H1 (cell line): ENCODE measurements at regions not wholly inside any gene's neighbourhood (a gene's known extent, or its start where the extent isn't known, plus 50 kb on each side); places are given as distances from the start of the nearest gene placed in this dataset.
"Not testable (repeated sequence)": the region's sequence is repeated elsewhere in the genome, so short reads cannot be mapped to it uniquely, and the experiment has no call there.

Source experiments
- CTCF ChIA-PET: fragments of 300-600 bp; sonication (Branson Sonifier 250); formaldehyde crosslinking; loops from one replicate; lab custom pipeline; 2021; ENCODE audit not compliant: partially characterized antibody; lab: Charles Lee
- POLR2A ChIA-PET: fragments of 300-600 bp; sonication (Branson Sonifier 250); formaldehyde crosslinking; loops from one replicate; lab custom pipeline; 2021; ENCODE audit warnings: inconsistent platforms; ENCODE audit not compliant: partially characterized antibody; lab: Charles Lee
- DNase-seq, 2 experiments: peaks; one replicate each; pipeline versions ENCODE4 v3.0.0 to v3.0.0-alpha.2; 2010 to 2022; ENCODE audit warnings: low spot score in 2 of 2, low read depth in 1 of 2, mixed read lengths in 1 of 2
- FAIRE-seq: peaks from 2 replicates; lab custom pipeline; 2011; peaks lifted over from hg19 to GRCh38; lab: Jason Lieb, UNC
- H2AFZ ChIP-seq: 2 replicates; pipeline ENCODE4 v1.8.1; 2012; ENCODE audit warnings: low read length, inconsistent platforms
- H2AK5ac ChIP-seq: 2 replicates; pipeline ENCODE4 v1.6.1; 2013; ENCODE audit warnings: low read depth, low read length
- H2BK120ac ChIP-seq: replicated peaks from 2 replicates; pipeline ENCODE3; 2013; ENCODE audit warnings: low read depth, low read length, inconsistent platforms
- H2BK12ac ChIP-seq: 2 replicates; pipeline ENCODE4 v1.6.1; 2013; ENCODE audit warnings: low read depth, low read length
- H2BK15ac ChIP-seq: 2 replicates; pipeline ENCODE4 v1.6.1; 2013; ENCODE audit warnings: low read length
- H2BK20ac ChIP-seq: 2 replicates; pipeline ENCODE4 v1.6.1; 2013; ENCODE audit warnings: low read length
- H2BK5ac ChIP-seq: 2 replicates; pipeline ENCODE4 v1.6.1; 2013; ENCODE audit warnings: low read depth, low read length
- H3K14ac ChIP-seq: 2 replicates; pipeline ENCODE4 v1.6.1; 2013; ENCODE audit warnings: inconsistent platforms; ENCODE audit not compliant: insufficient read length
- H3K18ac ChIP-seq: 2 replicates; pipeline ENCODE4 v1.6.1; 2013; ENCODE audit warnings: low read length; ENCODE audit errors: extremely low read depth
- H3K23ac ChIP-seq: 2 replicates; pipeline ENCODE4 v1.6.1; 2013; ENCODE audit warnings: inconsistent platforms; ENCODE audit not compliant: insufficient read length
- H3K23me2 ChIP-seq: 2 replicates; pipeline ENCODE4 v1.6.1; 2013; ENCODE audit warnings: low read depth, low read length
- H3K27ac ChIP-seq: 2 replicates; pipeline ENCODE4 v1.6.1; 2011; ENCODE audit warnings: low read depth, low read length, inconsistent platforms
- H3K27me3 ChIP-seq, 4 experiments: replicated peaks in 1 of 4; 1 replicate in 1 of 4; 2 replicates in 3 of 4; pipeline versions ENCODE4 v1.6.1 to v1.8.1; 2011 to 2013; ENCODE audit warnings: low read length in 3 of 4, mild to moderate bottlenecking in 3 of 4, inconsistent platforms in 2 of 4, mixed read lengths in 2 of 4, moderate library complexity in 1 of 4; ENCODE audit not compliant: control insufficient read depth in 3 of 4, insufficient read depth in 3 of 4; ENCODE audit errors: extremely low read depth in 1 of 4
- H3K36me3 ChIP-seq, 4 experiments: 2 replicates each; pipeline versions ENCODE4 v1.6.1 to v1.8.1; 2011 to 2013; ENCODE audit warnings: mild to moderate bottlenecking in 4 of 4, low read length in 3 of 4, moderate library complexity in 2 of 4, control low read depth in 1 of 4, inconsistent platforms in 1 of 4; ENCODE audit not compliant: insufficient read depth in 4 of 4, control insufficient read depth in 2 of 4
- H3K4ac ChIP-seq: replicated peaks from 2 replicates; pipeline ENCODE3; 2013; ENCODE audit warnings: low read length, low read depth, mixed read lengths, inconsistent platforms; ENCODE audit not compliant: insufficient read length
- H3K4me1 ChIP-seq, 4 experiments: replicated peaks in 1 of 4; 1 replicate in 1 of 4; 2 replicates in 3 of 4; pipeline versions ENCODE4 v1.6.1 to v1.8.1; 2011 to 2013; ENCODE audit warnings: low read length in 3 of 4, inconsistent platforms in 2 of 4, mixed read lengths in 1 of 4; ENCODE audit not compliant: insufficient read depth in 4 of 4, control insufficient read depth in 3 of 4
- H3K4me2 ChIP-seq, 2 experiments: 2 replicates each; pipeline versions ENCODE4 v1.6.1 to v1.8.1; 2011 to 2013; ENCODE audit warnings: low read depth in 2 of 2, low read length in 2 of 2, control low read depth in 1 of 2, inconsistent platforms in 1 of 2, mild to moderate bottlenecking in 1 of 2; ENCODE audit not compliant: insufficient read depth in 1 of 2
- H3K4me3 ChIP-seq, 4 experiments: fragments of 200-600, 300-600 bp in 1 of 4; sonication (generic), shearing (Covaris generic), sonication (Bioruptor Twin) in 1 of 4; 2 replicates each; pipeline versions ENCODE4 v1.5.1 to v1.8.1; 2011 to 2016; ENCODE audit warnings: low read length in 4 of 4, low read depth in 3 of 4, control low read depth in 2 of 4, inconsistent platforms in 2 of 4, mild to moderate bottlenecking in 2 of 4, mixed read lengths in 1 of 4, moderate library complexity in 1 of 4; ENCODE audit not compliant: insufficient read depth in 2 of 4; ENCODE audit errors: extremely low read depth in 1 of 4
- H3K56ac ChIP-seq: replicated peaks from 2 replicates; pipeline ENCODE3; 2013; ENCODE audit warnings: low read depth, mild to moderate bottlenecking, mixed read lengths, low read length, inconsistent platforms; ENCODE audit not compliant: insufficient read length
- H3K79me1 ChIP-seq: 2 replicates; pipeline ENCODE4 v1.6.1; 2013; ENCODE audit warnings: low read depth, low read length, control low read depth
- H3K79me2 ChIP-seq, 2 experiments: 2 replicates each; pipeline versions ENCODE4 v1.6.1 to v1.8.1; 2012 to 2013; ENCODE audit warnings: low read length in 2 of 2, mild to moderate bottlenecking in 2 of 2, inconsistent platforms in 1 of 2; ENCODE audit not compliant: insufficient read depth in 2 of 2, control insufficient read depth in 1 of 2
- H3K9ac ChIP-seq, 4 experiments: replicated peaks in 1 of 4; 1 replicate in 1 of 4; 2 replicates in 3 of 4; pipeline versions ENCODE4 v1.6.1 to v1.8.1; 2011 to 2013; ENCODE audit warnings: low read depth in 3 of 4, low read length in 3 of 4, control low read depth in 2 of 4, mild to moderate bottlenecking in 2 of 4, moderate library complexity in 2 of 4, inconsistent platforms in 1 of 4; ENCODE audit errors: extremely low read depth in 1 of 4
- H3K9me3 ChIP-seq, 2 experiments: 2 replicates each; pipeline versions ENCODE4 v1.6.1 to v1.8.1; 2012 to 2013; ENCODE audit warnings: mild to moderate bottlenecking in 2 of 2, moderate library complexity in 2 of 2, control low read depth in 1 of 2, inconsistent platforms in 1 of 2, low read depth in 1 of 2, low read length in 1 of 2, mixed read lengths in 1 of 2; ENCODE audit not compliant: insufficient read depth in 2 of 2
- H4K20me1 ChIP-seq, 2 experiments: replicated peaks in 1 of 2; 2 replicates each; pipeline versions ENCODE3 to v1.8.1; 2011 to 2013; ENCODE audit warnings: inconsistent platforms in 2 of 2, low read length in 2 of 2, mild to moderate bottlenecking in 1 of 2; ENCODE audit not compliant: insufficient read depth in 2 of 2, control insufficient read depth in 1 of 2
- H4K5ac ChIP-seq: 2 replicates; pipeline ENCODE4 v1.6.1; 2013; ENCODE audit warnings: low read length, low read depth, mixed read lengths, inconsistent platforms; ENCODE audit not compliant: insufficient read length
- H4K8ac ChIP-seq: 2 replicates; pipeline ENCODE4 v1.8.0; 2013; ENCODE audit warnings: mild to moderate bottlenecking, moderate library complexity, low read length, inconsistent platforms; ENCODE audit not compliant: insufficient read depth; ENCODE audit errors: extremely low read depth
- H4K91ac ChIP-seq: replicated peaks from 2 replicates; pipeline ENCODE3; 2013; ENCODE audit warnings: low read length, mixed read lengths, inconsistent platforms; ENCODE audit not compliant: insufficient read length
- WGBS, 2 experiments: shearing (Covaris generic) in 1 of 2; methylation state at CpG; one replicate each; pipeline versions ENCODE4 v1.1.6 to v1.1.7; 2013 to 2015; ENCODE audit warnings: low lambda C conversion rate in 2 of 2, mixed read lengths in 2 of 2, inconsistent platforms in 1 of 2, low coverage in 1 of 2, missing lambda C conversion rate in 1 of 2; ENCODE audit not compliant: insufficient replicate concordance in 2 of 2, insufficient coverage in 1 of 2, insufficient read length in 1 of 2; ENCODE audit errors: extremely low coverage in 1 of 2, missing lambda C conversion rate in 1 of 2; 5-methylcytosine and 5-hydroxymethylcytosine counted together

DNA sequence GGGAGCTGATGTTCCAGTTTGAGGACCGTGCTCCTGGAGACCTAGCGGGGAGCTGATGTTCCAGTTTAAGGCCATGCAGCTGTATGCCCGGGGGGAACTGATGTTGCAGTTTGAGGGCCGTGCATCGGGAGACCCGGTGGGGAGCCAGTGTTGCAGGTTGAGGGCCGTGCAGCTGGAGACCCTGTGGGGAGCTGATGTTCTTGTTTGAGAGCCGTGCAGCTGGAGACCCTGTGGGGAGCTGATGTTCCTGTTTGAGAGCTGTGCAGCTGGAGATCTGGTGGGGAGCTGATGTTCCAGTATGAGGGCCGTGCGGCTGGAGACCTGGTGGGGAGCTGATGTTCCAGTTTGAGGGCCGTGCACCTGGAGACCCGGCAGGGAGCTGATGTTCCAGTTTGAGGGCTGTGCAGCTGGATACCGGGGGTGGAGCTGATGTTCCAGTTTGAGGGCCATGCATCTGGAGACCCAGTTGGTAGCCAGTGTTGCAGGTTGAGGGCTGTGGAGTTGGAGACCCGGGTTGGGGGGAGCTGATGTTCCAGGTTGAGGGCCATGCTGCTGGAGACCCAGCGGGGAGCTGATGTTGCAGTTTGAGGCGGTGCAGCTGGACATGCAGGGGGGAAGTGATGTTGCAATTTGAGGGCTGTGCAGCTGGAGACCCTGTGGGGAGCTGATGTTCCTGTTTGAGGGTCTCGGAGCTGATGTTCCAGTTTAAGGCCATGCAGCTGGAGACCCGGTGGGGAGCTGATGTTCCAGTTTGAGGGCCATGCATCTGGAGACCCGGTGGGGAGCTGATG lies 64.4 kb upstream of the APOD start:
- H3K23ac ChIP-seq, H2BK12ac ChIP-seq, H4K20me1 ChIP-seq, H3K27me3 ChIP-seq, H3K4me1 ChIP-seq, H2BK20ac ChIP-seq, H3K9me3 ChIP-seq, H3K9ac ChIP-seq, H3K14ac ChIP-seq, DNase-seq, H3K18ac ChIP-seq, H3K4me2 ChIP-seq, H2AFZ ChIP-seq, H2BK120ac ChIP-seq, H4K5ac ChIP-seq, H3K36me3 ChIP-seq, H3K27ac ChIP-seq, POLR2A ChIA-PET, H3K23me2 ChIP-seq, H3K79me2 ChIP-seq, FAIRE-seq, H4K8ac ChIP-seq, CTCF ChIA-PET, H3K79me1 ChIP-seq, H4K91ac ChIP-seq, H3K4ac ChIP-seq, H3K4me3 ChIP-seq, H2BK15ac ChIP-seq, H3K56ac ChIP-seq, H2BK5ac ChIP-seq, H2AK5ac ChIP-seq: not testable (repeated sequence)
- 89% methylated on average over 6 of the region's 19 CpGs; no CpG with 5 or more reads in 1 of the 2 experiments for WGBS, 2 experiments

- H3K23ac ChIP-seq, H4K8ac ChIP-seq, CTCF ChIA-PET, H3K9ac ChIP-seq, H3K4me1 ChIP-seq, H3K79me1 ChIP-seq, H2BK20ac ChIP-seq, H2BK5ac ChIP-seq, H3K27me3 ChIP-seq, H3K56ac ChIP-seq, H4K20me1 ChIP-seq, H3K23me2 ChIP-seq, H3K4me3 ChIP-seq, DNase-seq, H4K91ac ChIP-seq, H3K9me3 ChIP-seq, FAIRE-seq, H3K14ac ChIP-seq, H3K79me2 ChIP-seq, H3K36me3 ChIP-seq, H4K5ac ChIP-seq, H3K18ac ChIP-seq, H2AK5ac ChIP-seq, H3K4me2 ChIP-seq, H3K27ac ChIP-seq, H3K4ac ChIP-seq, POLR2A ChIA-PET, H2BK120ac ChIP-seq, H2AFZ ChIP-seq, H2BK15ac ChIP-seq, H2BK12ac ChIP-seq: not testable (repeated sequence)
- WGBS, 2 experiments = 89% methylated on average over 6 of the region's 8 CpGs; no CpG with 5 or more reads in 1 of the 2 experiments
These were observed 62.1 kb upstream of the APOD start for GRCh38 chr3:195645872-195646271.
